Gastroesophageal sphincter (tissue), 4 donors: ENCODE measurements at regions not wholly inside any gene's neighbourhood (a gene's known extent, or its start where the extent isn't known, plus 50 kb on each side); places are given as distances from the start of the nearest gene placed in this dataset.

Experiments used
- ATAC-seq: fragments of 150-250 bp; one replicate; pipeline ENCODE4 v1.9.1; 2016; ENCODE audit warnings: mild to moderate bottlenecking, moderate library complexity
- H3K27ac ChIP-seq, 4 donors: fragments of 200-600 bp; sonication (generic) in 3 of 4; 1 replicate in 3 of 4; 2 replicates in 1 of 4; pipeline ENCODE4 v1.5.1; 2016 to 2019
- H3K27me3 ChIP-seq: fragments of 200-600 bp; sonication (generic); one replicate; pipeline ENCODE4 v1.5.1; 2019
- H3K36me3 ChIP-seq, 2 donors: fragments of 200-600 bp; sonication (generic); one replicate each; pipeline ENCODE4 v1.5.1; 2019; ENCODE audit warnings: control low read depth in 1 of 2
- H3K4me1 ChIP-seq, 3 donors: fragments of 200-600 bp; sonication (generic); 1 replicate in 2 of 3; 2 replicates in 1 of 3; pipeline ENCODE4 v1.5.1; 2016 to 2019; ENCODE audit warnings: control low read depth in 2 of 3
- H3K4me3 ChIP-seq, 2 donors: fragments of 200-600 bp; sonication (generic); one replicate each; pipeline ENCODE4 v1.5.1; 2019; ENCODE audit warnings: mild to moderate bottlenecking in 1 of 2, moderate library complexity in 1 of 2
- H3K9me3 ChIP-seq, 3 donors: fragments of 200-600 bp; sonication (generic); one replicate each; pipeline ENCODE4 v1.5.1; 2017 to 2019; ENCODE audit warnings: control low read depth in 2 of 3
- EP300 ChIP-seq: sonication (generic); formaldehyde crosslinking; IDR thresholded peaks from one replicate; pipeline ENCODE4 v1.6.1; 2017; ENCODE audit warnings: antibody characterized with exemption, mild to moderate bottlenecking
- POLR2A ChIP-seq, 2 donors: fragments of 450-650 bp; IDR thresholded peaks; one replicate each; pipeline ENCODE4 v1.6.1; 2017; ENCODE audit warnings: antibody characterized with exemption in 2 of 2, mild to moderate bottlenecking in 2 of 2, moderate library complexity in 1 of 2
- POLR2AphosphoS5 ChIP-seq: sonication (generic); formaldehyde crosslinking; IDR thresholded peaks from one replicate; pipeline ENCODE4 v1.6.1; 2017; ENCODE audit warnings: antibody characterized with exemption
- WGBS, 2 donors: methylation state at CpG; one replicate each; pipeline ENCODE4 v1.1.5; 2018; ENCODE audit warnings: low coverage in 1 of 2; 5-methylcytosine and 5-hydroxymethylcytosine counted together
- TF ChIP-seq, protein P1 (sequence below), 4 experiments: fragments of 200-600 bp in 2 of 4; fragments of 450-650 bp in 2 of 4; sonication (generic) in 1 of 4; IDR thresholded peaks; one replicate each; pipeline ENCODE4 v1.5.1; 2017 to 2019; ENCODE audit warnings: antibody characterized with exemption in 4 of 4, mild to moderate bottlenecking in 2 of 4, moderate library complexity in 2 of 4

DNA sequence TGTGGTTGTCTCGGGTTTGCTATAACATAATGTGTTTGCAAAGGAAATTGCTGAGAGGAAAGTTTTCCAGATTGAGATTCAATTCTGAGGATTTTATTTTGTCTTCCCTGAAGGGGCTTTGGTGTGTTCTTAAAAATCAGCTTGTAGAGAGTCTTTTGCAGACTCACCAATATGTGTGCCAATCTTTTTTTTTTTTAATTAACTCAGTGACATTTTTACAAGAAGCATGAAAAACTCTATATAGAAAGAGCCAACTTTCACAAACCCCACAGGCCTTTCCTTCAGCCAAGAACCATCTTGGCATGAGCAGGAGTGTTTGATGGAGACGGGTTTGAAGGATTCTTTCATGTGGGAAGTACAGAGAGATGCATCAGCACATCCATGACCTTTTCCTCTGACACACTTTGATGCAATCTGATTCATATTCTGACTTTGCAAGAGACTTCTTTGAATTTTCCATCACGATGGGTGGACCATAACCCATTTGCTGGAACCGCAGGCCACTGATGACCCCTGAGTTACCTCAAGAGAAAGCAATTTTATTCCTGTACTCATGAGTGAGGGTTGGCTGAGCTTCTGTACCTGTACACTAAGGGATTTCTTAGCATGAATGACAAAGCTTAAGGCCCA is 892.6 kb downstream of the XPNPEP1 start:
- WGBS, 2 donors = 54 to 64% methylated on average over 3 to 4 of the region's 4 CpGs
- Histone ChIP-seq H3K9me3 (no peaks in the 10 kb centered on the region), H3K27ac (no peak overlapping the region), H3K36me3 (no peaks in the 10 kb centered on the region), H3K4me1 (no peaks in the 10 kb centered on the region), H3K27me3 (no peaks in the 10 kb centered on the region), H3K4me3 (no peak overlapping the region)
- no peak for ATAC-seq
- TF ChIP-seq POLR2AphosphoS5 (no peak), EP300 (no peak), POLR2A (IDR thresholded peaks at IDR 0.05) (no peak)
- TF ChIP-seq, protein P1, sequence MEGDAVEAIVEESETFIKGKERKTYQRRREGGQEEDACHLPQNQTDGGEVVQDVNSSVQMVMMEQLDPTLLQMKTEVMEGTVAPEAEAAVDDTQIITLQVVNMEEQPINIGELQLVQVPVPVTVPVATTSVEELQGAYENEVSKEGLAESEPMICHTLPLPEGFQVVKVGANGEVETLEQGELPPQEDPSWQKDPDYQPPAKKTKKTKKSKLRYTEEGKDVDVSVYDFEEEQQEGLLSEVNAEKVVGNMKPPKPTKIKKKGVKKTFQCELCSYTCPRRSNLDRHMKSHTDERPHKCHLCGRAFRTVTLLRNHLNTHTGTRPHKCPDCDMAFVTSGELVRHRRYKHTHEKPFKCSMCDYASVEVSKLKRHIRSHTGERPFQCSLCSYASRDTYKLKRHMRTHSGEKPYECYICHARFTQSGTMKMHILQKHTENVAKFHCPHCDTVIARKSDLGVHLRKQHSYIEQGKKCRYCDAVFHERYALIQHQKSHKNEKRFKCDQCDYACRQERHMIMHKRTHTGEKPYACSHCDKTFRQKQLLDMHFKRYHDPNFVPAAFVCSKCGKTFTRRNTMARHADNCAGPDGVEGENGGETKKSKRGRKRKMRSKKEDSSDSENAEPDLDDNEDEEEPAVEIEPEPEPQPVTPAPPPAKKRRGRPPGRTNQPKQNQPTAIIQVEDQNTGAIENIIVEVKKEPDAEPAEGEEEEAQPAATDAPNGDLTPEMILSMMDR (IDR thresholded peaks at IDR 0.05) = no peak

DNA sequence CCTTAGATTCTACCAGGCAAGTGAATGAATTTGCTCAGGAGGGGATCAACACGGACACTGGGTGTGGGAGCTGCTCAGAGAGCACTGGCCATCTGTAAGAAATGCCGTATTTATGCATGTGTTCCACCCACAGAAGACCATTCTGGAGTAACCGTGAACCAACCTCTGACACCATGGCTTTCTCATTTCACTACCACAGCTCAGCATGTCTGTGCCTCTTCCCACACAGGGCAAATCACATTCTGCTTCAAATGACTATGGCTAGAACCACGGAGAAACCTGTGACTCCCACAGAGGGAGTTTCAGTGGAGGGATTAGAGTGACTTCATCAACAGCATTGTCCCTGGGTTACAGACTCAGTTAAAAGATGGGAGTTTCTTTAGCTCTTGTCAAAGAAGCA is 893.4 kb downstream of the XPNPEP1 start:
- Histone ChIP-seq H3K4me3 (no peak overlapping the region), H3K27me3 (no peaks in the 10 kb centered on the region), H3K4me1 (no peaks in the 10 kb centered on the region), H3K36me3 (no peaks in the 10 kb centered on the region), H3K9me3 (no peaks in the 10 kb centered on the region), H3K27ac (no peak overlapping the region)
- 65 to 72% methylated on average over 2 of the region's 4 CpGs for WGBS, 2 donors
- ATAC-seq = no peak
- TF ChIP-seq POLR2AphosphoS5 = no peak
- TF ChIP-seq EP300 = no peak
- TF ChIP-seq, protein P1 (IDR thresholded peaks at IDR 0.05) = no peak
- no peak for TF ChIP-seq POLR2A (IDR thresholded peaks at IDR 0.05)

DNA sequence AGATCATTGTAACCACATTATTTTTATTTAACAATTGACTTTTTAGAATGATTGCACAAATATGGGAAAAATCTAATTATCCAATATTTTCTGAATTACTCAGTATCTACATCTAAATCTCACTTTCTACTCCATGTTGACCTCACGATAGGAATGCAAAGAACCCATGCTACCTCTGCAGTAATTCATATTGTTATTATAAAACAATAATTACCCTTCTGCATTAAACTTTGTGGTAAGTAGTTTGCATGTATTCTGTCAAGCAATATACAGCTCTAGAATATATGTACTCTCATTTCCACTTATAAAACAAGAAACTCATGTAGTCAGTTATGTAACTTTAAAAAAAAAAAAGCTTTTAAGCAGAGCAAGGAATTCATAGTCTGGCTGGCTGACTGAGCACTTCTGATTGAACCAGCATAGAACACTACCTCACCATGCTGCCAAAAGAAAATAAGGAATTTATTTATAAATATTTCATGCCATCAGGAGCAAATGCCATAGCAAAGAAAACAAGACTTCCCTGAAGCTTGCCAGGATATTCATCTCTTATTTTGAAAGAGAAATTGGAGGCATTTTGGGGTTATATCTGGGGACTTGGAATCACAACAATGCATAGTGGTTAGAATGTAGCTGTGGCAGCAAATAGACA is 895.7 kb downstream of the XPNPEP1 start:
- Histone ChIP-seq H3K27me3 (no peaks in the 10 kb centered on the region), H3K4me1 (no peaks in the 10 kb centered on the region), H3K4me3 (no peak overlapping the region), H3K9me3 (no peaks in the 10 kb centered on the region), H3K36me3 (no peaks in the 10 kb centered on the region), H3K27ac (no peak overlapping the region)
- TF ChIP-seq, protein P1 (IDR thresholded peaks at IDR 0.05) = no peak
- TF ChIP-seq EP300 (no peak), POLR2AphosphoS5 (no peak), POLR2A (IDR thresholded peaks at IDR 0.05) (no peak)
- ATAC-seq = no peak
- WGBS, 2 donors = 71 to 86% methylated on average over 1 of the region's 1 CpG

DNA sequence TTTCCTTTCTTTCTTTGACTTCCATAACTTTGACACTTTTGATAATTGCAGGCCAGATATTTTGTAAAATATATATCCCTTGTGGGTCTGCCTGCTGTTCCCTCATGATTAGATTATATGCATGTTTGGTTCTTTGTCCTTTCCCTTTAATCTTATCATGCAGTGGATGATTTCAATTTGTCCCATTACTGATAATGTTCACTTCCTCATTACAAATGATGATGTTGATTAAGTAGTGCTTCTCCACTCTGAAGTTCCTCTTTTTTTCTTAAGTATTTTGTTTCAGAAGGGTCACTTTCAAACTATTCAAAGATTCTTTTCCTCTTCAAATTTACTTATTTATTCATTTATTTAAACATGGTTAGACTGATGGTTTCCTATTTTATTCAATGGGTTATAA is 898.1 kb downstream of the XPNPEP1 start:
- H3K4me1 ChIP-seq = no peaks in the 10 kb centered on the region
- no peak overlapping the region for H3K27ac ChIP-seq
- no peaks in the 10 kb centered on the region for H3K9me3 ChIP-seq
- H3K4me3 ChIP-seq = no peak overlapping the region
- TF ChIP-seq EP300 (no peak), POLR2AphosphoS5 (no peak), POLR2A (IDR thresholded peaks at IDR 0.05) (no peak)
- TF ChIP-seq, protein P1 (IDR thresholded peaks at IDR 0.05) = no peak
- H3K36me3 ChIP-seq = no peaks in the 10 kb centered on the region
- ATAC-seq = no peak
- H3K27me3 ChIP-seq = no peaks in the 10 kb centered on the region

DNA sequence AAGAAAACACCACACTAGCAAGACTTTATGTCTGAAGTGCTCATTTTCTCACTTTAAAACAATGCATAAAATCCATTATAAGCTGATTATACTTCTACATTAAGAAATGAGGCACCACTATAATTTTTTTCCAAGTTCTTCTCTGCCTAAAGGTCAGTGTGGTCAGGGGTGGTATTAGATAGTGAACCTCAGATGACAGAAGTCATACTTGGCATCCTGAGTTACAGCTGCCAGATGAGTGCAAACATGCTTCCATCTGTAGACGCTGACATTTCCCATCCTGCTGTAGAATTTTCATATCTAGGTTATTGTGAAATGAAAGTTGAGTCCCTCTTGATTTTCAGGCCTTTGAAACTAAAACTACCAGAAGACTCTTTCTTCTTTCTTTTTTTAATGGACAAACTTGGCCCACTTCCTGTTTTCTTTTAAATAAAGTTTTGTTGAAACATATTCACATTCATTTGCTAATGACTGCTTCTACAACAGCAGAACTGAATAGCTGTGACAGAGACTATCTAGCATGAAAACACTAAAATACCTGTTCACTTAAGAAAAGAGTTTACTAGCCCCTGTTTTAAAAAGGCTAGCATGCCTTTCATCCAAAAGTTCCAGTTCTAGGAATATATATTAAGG is 900.8 kb downstream of the XPNPEP1 start:
- WGBS, 2 donors = 80 to 100% methylated on average over 1 of the region's 1 CpG
- TF ChIP-seq POLR2AphosphoS5 (no peak), EP300 (no peak)
- TF ChIP-seq, protein P1 (IDR thresholded peaks at IDR 0.05) = no peak
- no peaks in the 10 kb centered on the region for H3K4me1 ChIP-seq
- H3K27me3 ChIP-seq = no peaks in the 10 kb centered on the region
- no peak for ATAC-seq
- H3K4me3 ChIP-seq = no peak overlapping the region
- H3K36me3 ChIP-seq = no peaks in the 10 kb centered on the region
- H3K27ac ChIP-seq = no peak overlapping the region
- H3K9me3 ChIP-seq = no peaks in the 10 kb centered on the region
